ENCODE measurements at regions not wholly inside any gene's neighbourhood (a gene's known extent, or its start where the extent isn't known, plus 50 kb on each side); places are given as distances from the start of the nearest gene placed in this dataset.
"Not testable (repeated sequence)": the region's sequence is repeated elsewhere in the genome, so short reads cannot be mapped to it uniquely, and the experiment has no call there.

DNA sequence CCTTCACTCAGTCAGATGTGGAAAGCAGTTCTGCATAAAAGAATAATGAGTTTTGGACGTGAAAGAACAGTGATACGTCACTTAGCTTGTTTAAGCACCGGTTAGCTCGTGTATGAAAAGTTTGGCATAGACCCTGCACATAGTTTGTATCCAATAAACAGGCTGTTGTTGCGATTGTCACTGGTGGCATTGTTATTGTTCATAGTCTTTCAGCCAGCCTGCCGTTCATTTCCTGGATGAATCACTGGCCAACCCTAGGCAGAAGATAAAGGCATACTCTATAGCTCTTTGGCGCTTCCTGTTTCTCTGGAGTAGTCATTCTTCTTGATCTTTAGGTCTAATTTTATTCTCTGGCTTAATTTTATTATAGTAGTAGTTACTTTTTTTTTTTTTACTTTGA, 57.8 kb upstream of the ANKRD30A start:
- no peak overlapping the region for H3K27ac ChIP-seq (ENCODE audit: low read length)
- no peak for DNase-seq (ENCODE audit: low read depth, low spot score)
- H3K4me3 ChIP-seq (ENCODE audit: low read length), result no peak overlapping the region
- H3K9me3 ChIP-seq (ENCODE audit: control insufficient read depth, insufficient read depth, low read length), result peaks cover 1% of the 10 kb centered on the region; the same call in 1 of the 2 replicates
- H3K4me1 ChIP-seq (ENCODE audit: control insufficient read depth, insufficient read depth, low read length), result no peaks in the 10 kb centered on the region
- no peaks in the 10 kb centered on the region for H3K36me3 ChIP-seq (ENCODE audit: control insufficient read depth, insufficient read depth, low read length)
- H3K27me3 ChIP-seq (ENCODE audit: control insufficient read depth, insufficient read depth, low read length), result no peaks in the 10 kb centered on the region
- no CpG with 5 or more reads among the region's 7 CpGs for WGBS (ENCODE audit: insufficient coverage, insufficient read length)

GRCh38 chr10:37062296-37062695, 63.1 kb upstream of the ANKRD30A start:
- H3K9me3 ChIP-seq (ENCODE audit: control insufficient read depth, insufficient read depth, low read length); DNase-seq (ENCODE audit: low read depth, low spot score): not testable (repeated sequence)
- WGBS (ENCODE audit: insufficient coverage, insufficient read length), result 100% methylated on average over 2 of the region's 16 CpGs

DNA sequence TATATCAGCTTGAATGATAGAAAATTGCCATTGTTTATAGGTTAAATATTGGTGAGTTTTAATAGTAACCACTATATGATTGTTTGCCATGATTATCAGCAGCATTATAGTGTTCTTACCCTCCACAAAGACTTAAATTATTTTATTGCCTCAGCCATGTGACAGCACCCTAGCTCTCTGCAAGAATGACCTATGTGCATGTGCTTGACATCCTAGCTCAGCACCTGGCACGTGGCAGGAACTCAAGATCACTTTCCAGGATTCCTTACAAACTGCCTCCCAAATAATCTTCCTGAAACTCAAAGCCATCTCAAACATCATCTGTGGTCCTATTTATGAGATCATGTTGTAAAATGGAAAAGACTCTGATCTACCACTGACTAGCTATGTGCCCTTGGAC, 68.1 kb upstream of the ANKRD30A start:
- WGBS (ENCODE audit: insufficient coverage, insufficient read length), result no CpG with 5 or more reads among the region's 1 CpG
- Histone ChIP-seq H3K27ac (ENCODE audit: low read length) (no peak overlapping the region), H3K4me1 (ENCODE audit: control insufficient read depth, insufficient read depth, low read length) (no peaks in the 10 kb centered on the region), H3K36me3 (ENCODE audit: control insufficient read depth, insufficient read depth, low read length) (no peaks in the 10 kb centered on the region), H3K27me3 (ENCODE audit: control insufficient read depth, insufficient read depth, low read length) (no peaks in the 10 kb centered on the region), H3K4me3 (ENCODE audit: low read length) (no peak overlapping the region), H3K9me3 (ENCODE audit: control insufficient read depth, insufficient read depth, low read length) (no peaks in the 10 kb centered on the region; the same call in 1 of the 2 replicates)
- no peak for DNase-seq (ENCODE audit: low read depth, low spot score)

More at GRCh38 chr10:37062296-37062695, 63.1 kb upstream of the ANKRD30A start:
- not testable (repeated sequence) for H3K36me3 ChIP-seq (ENCODE audit: control insufficient read depth, insufficient read depth, low read length); H3K27me3 ChIP-seq (ENCODE audit: control insufficient read depth, insufficient read depth, low read length); H3K4me1 ChIP-seq (ENCODE audit: control insufficient read depth, insufficient read depth, low read length); H3K27ac ChIP-seq (ENCODE audit: low read length); H3K4me3 ChIP-seq (ENCODE audit: low read length)

GRCh38 chr10:37053476-37053875, 71.9 kb upstream of the ANKRD30A start:
- no peak overlapping the region for H3K27ac ChIP-seq (ENCODE audit: low read length)
- no peaks in the 10 kb centered on the region for H3K36me3 ChIP-seq (ENCODE audit: control insufficient read depth, insufficient read depth, low read length)
- H3K4me1 ChIP-seq (ENCODE audit: control insufficient read depth, insufficient read depth, low read length), result no peaks in the 10 kb centered on the region
- no peak for DNase-seq (ENCODE audit: low read depth, low spot score)
- H3K4me3 ChIP-seq (ENCODE audit: low read length), result no peak overlapping the region
- H3K27me3 ChIP-seq (ENCODE audit: control insufficient read depth, insufficient read depth, low read length), result no peaks in the 10 kb centered on the region
- no CpG with 5 or more reads among the region's 3 CpGs for WGBS (ENCODE audit: insufficient coverage, insufficient read length)
- H3K9me3 ChIP-seq (ENCODE audit: control insufficient read depth, insufficient read depth, low read length), result peaks cover 4% of the 10 kb centered on the region

DNA sequence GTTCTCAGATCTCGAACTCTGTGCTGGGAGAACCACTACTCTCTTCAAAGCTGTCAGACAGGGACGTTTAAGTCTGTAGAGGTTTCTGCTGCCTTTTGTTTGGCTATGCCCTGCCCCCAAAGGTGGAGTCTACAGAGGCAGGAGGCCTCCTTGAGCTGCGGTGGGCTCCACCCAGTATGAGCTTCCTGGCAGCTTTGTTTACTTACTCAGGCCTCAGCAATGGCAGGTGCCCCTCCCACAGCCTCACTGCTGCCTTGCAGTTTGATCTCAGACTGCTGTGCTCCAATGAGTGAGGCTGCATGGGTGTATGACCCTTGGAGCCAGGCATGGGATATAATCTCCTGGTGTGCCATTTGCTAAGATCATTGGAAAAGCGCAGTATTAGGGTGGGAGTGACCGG, 75.4 kb upstream of the ANKRD30A start:
- not testable (repeated sequence) for DNase-seq (ENCODE audit: low read depth, low spot score); H3K4me3 ChIP-seq (ENCODE audit: low read length); H3K27ac ChIP-seq (ENCODE audit: low read length); H3K4me1 ChIP-seq (ENCODE audit: control insufficient read depth, insufficient read depth, low read length); H3K9me3 ChIP-seq (ENCODE audit: control insufficient read depth, insufficient read depth, low read length); H3K27me3 ChIP-seq (ENCODE audit: control insufficient read depth, insufficient read depth, low read length); H3K36me3 ChIP-seq (ENCODE audit: control insufficient read depth, insufficient read depth, low read length)
- WGBS (ENCODE audit: insufficient coverage, insufficient read length), result no CpG with 5 or more reads among the region's 5 CpGs

DNA sequence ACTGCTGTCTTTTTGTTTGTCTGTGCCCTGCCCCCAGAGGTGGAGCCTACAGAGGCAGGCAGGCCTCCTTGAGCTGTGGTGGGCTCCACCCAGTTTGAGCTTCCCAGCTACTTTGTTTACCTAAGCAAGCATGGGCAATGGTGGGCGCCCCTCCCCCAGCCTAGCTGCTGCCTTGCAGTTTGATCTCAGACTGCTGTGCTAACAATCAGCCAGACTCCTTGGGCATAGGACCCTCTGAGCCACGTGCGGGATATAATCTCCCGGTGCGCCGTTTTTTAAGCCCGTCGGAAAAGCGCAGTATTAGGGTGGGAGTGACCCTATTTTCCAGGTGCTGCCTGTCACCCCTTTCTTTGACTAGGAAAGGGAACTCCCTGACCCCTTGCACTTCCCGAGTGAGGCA, 81.1 kb upstream of the ANKRD30A start:
- H3K9me3 ChIP-seq (ENCODE audit: control insufficient read depth, insufficient read depth, low read length); H3K4me1 ChIP-seq (ENCODE audit: control insufficient read depth, insufficient read depth, low read length); DNase-seq (ENCODE audit: low read depth, low spot score); H3K27me3 ChIP-seq (ENCODE audit: control insufficient read depth, insufficient read depth, low read length); H3K27ac ChIP-seq (ENCODE audit: low read length); H3K36me3 ChIP-seq (ENCODE audit: control insufficient read depth, insufficient read depth, low read length); H3K4me3 ChIP-seq (ENCODE audit: low read length): not testable (repeated sequence)
- WGBS (ENCODE audit: insufficient coverage, insufficient read length), result no CpG with 5 or more reads among the region's 10 CpGs

- no CpG with 5 or more reads among the region's 1 CpG for WGBS (ENCODE audit: insufficient coverage, insufficient read length)
- Histone ChIP-seq H3K9me3 (ENCODE audit: control insufficient read depth, insufficient read depth, low read length) (peaks cover under 1% of the 10 kb centered on the region; the same call in 1 of the 2 replicates), H3K4me1 (ENCODE audit: control insufficient read depth, insufficient read depth, low read length) (no peaks in the 10 kb centered on the region)
These were observed 89.5 kb upstream of the ANKRD30A start for GRCh38 chr10:37035853-37036252.

GRCh38 chr10:37015498-37015897, 109.9 kb upstream of the ANKRD30A start:
- no peak overlapping the region for H3K27ac ChIP-seq (ENCODE audit: low read length)
- no CpG with 5 or more reads among the region's 2 CpGs for WGBS (ENCODE audit: insufficient coverage, insufficient read length)
- H3K36me3 ChIP-seq (ENCODE audit: control insufficient read depth, insufficient read depth, low read length), result no peaks in the 10 kb centered on the region
- no peaks in the 10 kb centered on the region for H3K4me1 ChIP-seq (ENCODE audit: control insufficient read depth, insufficient read depth, low read length)
- no peaks in the 10 kb centered on the region for H3K27me3 ChIP-seq (ENCODE audit: control insufficient read depth, insufficient read depth, low read length)
- no peak overlapping the region for H3K4me3 ChIP-seq (ENCODE audit: low read length)
- no peak for DNase-seq (ENCODE audit: low read depth, low spot score)
- H3K9me3 ChIP-seq (ENCODE audit: control insufficient read depth, insufficient read depth, low read length), result peaks cover 8% of the 10 kb centered on the region

More at GRCh38 chr10:37035853-37036252, 89.5 kb upstream of the ANKRD30A start:
- Histone ChIP-seq H3K27me3 (ENCODE audit: control insufficient read depth, insufficient read depth, low read length) (no peaks in the 10 kb centered on the region), H3K4me3 (ENCODE audit: low read length) (no peak overlapping the region), H3K36me3 (ENCODE audit: control insufficient read depth, insufficient read depth, low read length) (no peaks in the 10 kb centered on the region), H3K27ac (ENCODE audit: low read length) (no peak overlapping the region)
- DNase-seq (ENCODE audit: low read depth, low spot score), result no peak

DNA sequence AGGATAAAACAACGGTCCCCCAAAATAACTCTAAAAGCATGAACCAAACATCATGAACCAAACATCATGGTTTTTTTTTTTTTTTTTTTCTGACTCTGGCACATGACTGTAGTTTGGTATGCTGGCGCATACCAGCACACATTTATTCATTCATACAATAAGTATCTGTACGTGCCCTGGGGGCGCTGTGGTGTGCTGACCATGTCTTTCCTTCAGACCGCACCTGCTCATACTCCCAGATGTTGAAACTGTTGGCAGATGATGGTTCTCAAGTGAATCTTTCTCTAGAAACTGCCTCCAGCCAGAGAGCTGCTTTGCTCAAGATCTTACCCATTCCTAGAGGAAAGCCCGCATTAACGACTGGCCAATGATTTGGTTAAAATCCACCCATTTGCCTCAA, 114.7 kb upstream of the ANKRD30A start:
- no peaks in the 10 kb centered on the region for H3K27me3 ChIP-seq (ENCODE audit: control insufficient read depth, insufficient read depth, low read length)
- WGBS (ENCODE audit: insufficient coverage, insufficient read length), result no CpG with 5 or more reads among the region's 7 CpGs
- no peaks in the 10 kb centered on the region for H3K36me3 ChIP-seq (ENCODE audit: control insufficient read depth, insufficient read depth, low read length)
- no peaks in the 10 kb centered on the region for H3K4me1 ChIP-seq (ENCODE audit: control insufficient read depth, insufficient read depth, low read length)
- DNase-seq (ENCODE audit: low read depth, low spot score), result no peak
- H3K9me3 ChIP-seq (ENCODE audit: control insufficient read depth, insufficient read depth, low read length), result peaks cover 7% of the 10 kb centered on the region
- no peak overlapping the region for H3K4me3 ChIP-seq (ENCODE audit: low read length)
- H3K27ac ChIP-seq (ENCODE audit: low read length), result no peak overlapping the region

GRCh38 chr10:37008276-37008675, 117.1 kb upstream of the ANKRD30A start:
- not testable (repeated sequence) for H3K36me3 ChIP-seq (ENCODE audit: control insufficient read depth, insufficient read depth, low read length); DNase-seq (ENCODE audit: low read depth, low spot score); H3K4me3 ChIP-seq (ENCODE audit: low read length); H3K4me1 ChIP-seq (ENCODE audit: control insufficient read depth, insufficient read depth, low read length); H3K9me3 ChIP-seq (ENCODE audit: control insufficient read depth, insufficient read depth, low read length); H3K27ac ChIP-seq (ENCODE audit: low read length); H3K27me3 ChIP-seq (ENCODE audit: control insufficient read depth, insufficient read depth, low read length)
- no CpG with 5 or more reads among the region's 2 CpGs for WGBS (ENCODE audit: insufficient coverage, insufficient read length)

GRCh38 chr10:37003126-37003525, 122.3 kb upstream of the ANKRD30A start:
- Histone ChIP-seq H3K4me3 (ENCODE audit: low read length) (no peak overlapping the region), H3K36me3 (ENCODE audit: control insufficient read depth, insufficient read depth, low read length) (no peaks in the 10 kb centered on the region), H3K4me1 (ENCODE audit: control insufficient read depth, insufficient read depth, low read length) (no peaks in the 10 kb centered on the region), H3K9me3 (ENCODE audit: control insufficient read depth, insufficient read depth, low read length) (peaks cover 5% of the 10 kb centered on the region), H3K27me3 (ENCODE audit: control insufficient read depth, insufficient read depth, low read length) (no peaks in the 10 kb centered on the region), H3K27ac (ENCODE audit: low read length) (no peak overlapping the region)
- no peak for DNase-seq (ENCODE audit: low read depth, low spot score)
- no CpG with 5 or more reads among the region's 2 CpGs for WGBS (ENCODE audit: insufficient coverage, insufficient read length)

Measured in iPS DF 6.9 (cell line).